Cardiac fibroblast (primary cell): ENCODE measurements at regions not wholly inside any gene's neighbourhood (a gene's known extent, or its start where the extent isn't known, plus 50 kb on each side); places are given as distances from the start of the nearest gene placed in this dataset.

ENCODE experiments used
- DNase-seq, 2 donors: peaks; one replicate each; pipeline versions ENCODE4 v3.0.0 to v3.0.0-alpha.2; 2010; ENCODE audit warnings: low read depth in 2 of 2
- H3K4me3 ChIP-seq, 2 donors: replicated peaks in 1 of 2; 1 replicate in 1 of 2; 2 replicates in 1 of 2; pipeline ENCODE4 v1.5.1; 2011; ENCODE audit warnings: low read depth in 2 of 2, low read length in 2 of 2, mild to moderate bottlenecking in 2 of 2, moderate library complexity in 1 of 2
- TF ChIP-seq, protein P1 (sequence below): IDR thresholded peaks from one replicate; pipeline ENCODE4 v1.5.1; 2011; ENCODE audit warnings: low read depth, mild to moderate bottlenecking, low read length, inconsistent platforms

DNA sequence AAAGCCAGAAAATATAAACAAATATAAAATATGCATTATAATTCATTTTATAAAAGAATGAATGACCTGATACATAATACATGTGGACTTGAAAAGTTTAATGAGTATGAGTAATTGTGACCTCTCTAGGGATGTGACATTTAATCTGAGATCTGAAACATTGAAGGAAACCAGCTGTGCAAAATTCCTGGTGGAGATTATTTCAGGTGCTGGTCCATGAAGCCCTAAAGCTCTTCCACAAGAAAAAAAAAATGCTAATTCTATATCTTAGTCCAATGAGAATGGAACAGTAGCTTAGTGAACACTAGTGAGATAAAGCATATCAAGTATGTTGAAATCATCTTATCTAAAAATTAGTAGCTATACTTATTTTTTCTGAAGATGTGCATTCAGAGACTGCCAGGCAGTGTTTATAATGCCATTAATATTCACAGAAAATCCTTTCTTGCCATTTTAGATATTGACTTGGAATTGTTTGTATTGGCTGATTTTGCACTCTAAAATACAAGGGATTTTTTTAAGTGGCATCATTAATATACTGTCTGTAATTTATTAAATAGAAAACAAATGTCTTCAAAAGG lies 1485.9 kb downstream of the PLA2G4A start:
- H3K4me3 ChIP-seq, result no peak overlapping the region
- TF ChIP-seq, protein P1, sequence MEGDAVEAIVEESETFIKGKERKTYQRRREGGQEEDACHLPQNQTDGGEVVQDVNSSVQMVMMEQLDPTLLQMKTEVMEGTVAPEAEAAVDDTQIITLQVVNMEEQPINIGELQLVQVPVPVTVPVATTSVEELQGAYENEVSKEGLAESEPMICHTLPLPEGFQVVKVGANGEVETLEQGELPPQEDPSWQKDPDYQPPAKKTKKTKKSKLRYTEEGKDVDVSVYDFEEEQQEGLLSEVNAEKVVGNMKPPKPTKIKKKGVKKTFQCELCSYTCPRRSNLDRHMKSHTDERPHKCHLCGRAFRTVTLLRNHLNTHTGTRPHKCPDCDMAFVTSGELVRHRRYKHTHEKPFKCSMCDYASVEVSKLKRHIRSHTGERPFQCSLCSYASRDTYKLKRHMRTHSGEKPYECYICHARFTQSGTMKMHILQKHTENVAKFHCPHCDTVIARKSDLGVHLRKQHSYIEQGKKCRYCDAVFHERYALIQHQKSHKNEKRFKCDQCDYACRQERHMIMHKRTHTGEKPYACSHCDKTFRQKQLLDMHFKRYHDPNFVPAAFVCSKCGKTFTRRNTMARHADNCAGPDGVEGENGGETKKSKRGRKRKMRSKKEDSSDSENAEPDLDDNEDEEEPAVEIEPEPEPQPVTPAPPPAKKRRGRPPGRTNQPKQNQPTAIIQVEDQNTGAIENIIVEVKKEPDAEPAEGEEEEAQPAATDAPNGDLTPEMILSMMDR, result no peak
- DNase-seq, result no peak

DNA sequence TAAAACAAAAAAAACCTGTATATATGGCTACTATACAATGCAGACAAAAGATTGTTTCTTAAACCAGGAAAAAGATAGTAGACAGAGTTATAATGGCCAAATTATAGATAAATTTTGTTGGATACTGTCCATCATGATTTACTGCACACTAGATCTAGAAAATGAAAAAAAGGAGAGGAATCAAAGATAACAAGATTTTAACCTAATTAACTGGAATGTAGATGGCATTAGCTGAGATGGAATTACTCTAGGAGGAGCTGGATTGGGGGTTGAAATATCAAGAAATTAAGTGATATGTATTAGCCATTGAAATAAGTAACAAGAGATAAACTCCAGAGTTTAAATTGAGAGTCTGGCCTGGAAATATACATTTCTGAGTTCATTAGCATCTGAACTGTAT lies 1489.1 kb downstream of the PLA2G4A start:
- DNase-seq, result no peak
- H3K4me3 ChIP-seq, result no peak overlapping the region
- TF ChIP-seq, protein P1, result no peak

DNA sequence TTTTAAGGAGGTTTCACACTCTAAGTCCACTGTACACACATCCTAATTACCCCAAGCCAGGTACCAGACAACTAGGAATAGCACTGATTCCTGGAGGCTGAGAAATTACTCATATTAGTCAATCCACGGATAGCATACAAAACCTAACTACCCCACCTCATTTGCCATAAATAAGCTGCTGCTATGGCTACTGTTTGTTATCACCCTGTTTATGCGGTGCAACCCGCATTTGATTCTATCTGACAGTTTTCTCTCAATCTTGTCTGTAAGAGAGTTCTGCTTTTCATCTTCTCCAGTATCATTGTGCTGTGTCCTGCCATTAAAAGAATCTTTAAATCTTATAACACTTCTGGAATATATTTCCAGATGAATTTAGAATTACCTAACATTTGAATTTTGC lies 1496.5 kb downstream of the PLA2G4A start:
- no peak overlapping the region for H3K4me3 ChIP-seq
- TF ChIP-seq, protein P1, result no peak
- no peak for DNase-seq

DNA sequence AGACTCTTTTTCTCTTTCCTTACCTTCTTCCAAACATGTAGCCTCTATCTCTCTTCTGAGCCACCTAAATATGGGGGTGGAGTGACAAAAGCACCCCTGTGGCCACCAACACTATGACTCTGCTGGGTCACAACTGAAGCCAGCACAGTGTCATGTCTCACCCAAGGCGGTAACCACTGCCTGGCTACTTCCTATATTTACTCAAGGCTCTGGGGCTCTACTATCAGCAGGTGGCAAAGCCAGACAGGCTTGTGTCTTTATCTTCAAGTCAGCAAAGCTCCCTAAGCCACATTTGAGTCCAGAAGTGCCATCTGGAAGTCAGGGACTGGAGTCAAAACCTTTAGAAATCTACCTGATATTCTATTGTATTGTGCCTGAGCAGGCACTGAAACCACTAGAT lies 1515.2 kb downstream of the PLA2G4A start:
- H3K4me3 ChIP-seq, result no peak overlapping the region
- TF ChIP-seq, protein P1, result no peak
- DNase-seq, result no peak

DNA sequence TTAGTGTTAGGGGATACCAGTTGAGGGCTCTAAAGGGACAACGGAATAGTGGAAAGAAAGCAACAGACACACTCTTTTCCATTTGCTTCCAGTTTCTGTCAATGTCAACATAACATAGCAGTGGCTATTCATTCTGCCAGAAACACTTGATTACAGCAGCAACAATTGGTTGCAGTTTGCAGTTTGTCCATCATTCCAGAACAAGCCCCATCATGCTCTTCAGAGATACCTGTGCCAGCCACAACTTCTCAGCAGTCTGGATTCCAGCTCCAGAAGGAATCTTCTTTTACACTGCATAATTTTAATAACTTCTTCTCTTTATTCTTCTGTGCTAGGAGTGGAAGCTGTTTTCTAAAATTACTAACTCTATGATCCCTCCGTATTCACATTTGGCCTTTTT lies 1521.4 kb downstream of the PLA2G4A start:
- no peak overlapping the region for H3K4me3 ChIP-seq
- TF ChIP-seq, protein P1, result no peak
- DNase-seq, result no peak

DNA sequence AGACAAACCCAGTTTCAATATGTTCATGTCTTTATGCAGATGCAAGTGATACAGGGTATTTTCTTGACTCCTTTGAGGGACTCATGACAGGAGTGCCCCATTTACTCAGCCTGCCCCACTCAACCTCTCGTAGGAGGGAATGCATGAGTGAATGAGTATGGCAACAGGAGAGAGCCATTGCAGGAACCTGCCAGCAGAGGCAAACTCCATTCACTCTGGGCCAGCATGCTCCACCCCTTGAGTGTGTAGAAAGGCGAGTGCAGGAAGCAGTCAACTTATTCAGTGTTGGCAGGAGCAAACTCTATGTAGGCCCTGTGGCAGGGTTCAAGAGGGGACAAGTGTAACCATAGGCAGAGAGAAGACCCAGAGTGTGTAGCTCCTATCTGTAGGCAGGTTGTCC lies 1526.3 kb downstream of the PLA2G4A start:
- TF ChIP-seq, protein P1, result no peak
- no peak overlapping the region for H3K4me3 ChIP-seq
- DNase-seq, result no peak

DNA sequence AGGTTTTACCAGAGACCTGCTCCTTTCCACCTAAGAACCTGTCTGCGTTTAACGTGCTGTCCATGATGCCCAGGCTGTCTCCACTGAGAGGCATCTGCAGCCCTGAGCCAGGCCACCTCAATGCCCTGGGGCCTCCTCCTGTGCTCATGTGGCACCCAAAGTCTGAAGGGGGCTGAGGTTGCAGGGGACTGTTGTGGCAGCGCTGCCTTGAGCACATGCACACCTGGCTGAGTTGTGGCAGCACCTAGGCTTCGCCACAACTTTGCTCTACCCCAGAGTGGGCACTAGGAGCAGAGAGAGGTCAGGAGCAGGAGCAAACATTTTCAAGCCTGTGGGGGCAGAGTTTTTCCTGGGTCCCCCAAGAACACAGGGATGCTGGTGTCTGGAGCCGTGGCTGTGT lies 1527.1 kb downstream of the PLA2G4A start:
- DNase-seq, result no peak
- TF ChIP-seq, protein P1, result no peak
- H3K4me3 ChIP-seq, result no peak overlapping the region
